GM12878 (cell line): ENCODE measurements at regions not wholly inside any gene's neighbourhood (a gene's known extent, or its start where the extent isn't known, plus 50 kb on each side); places are given as distances from the start of the nearest gene placed in this dataset.

Source experiments
- ATAC-seq: fragments of 200-7000 bp; cut with Tn5 transposase; 3 replicates; pipeline ENCODE4 v1.9.1; 2020; ENCODE audit warnings: mild to moderate bottlenecking, moderate library complexity
- BruUV-seq: library from RNA; stranded (reverse); fragments of 400-500 nt; replicated peaks from 2 replicates; lab custom pipeline; 2021; lab: Mats Ljungman, UMichigan
- CTCF ChIA-PET: fragments of 300-600 bp; sonication (Branson Sonifier 250); formaldehyde crosslinking; extraction: SDS; loops from one replicate; lab custom pipeline; 2021; ENCODE audit warnings: inconsistent platforms; lab: Yijun Ruan, JAX
- POLR2A ChIA-PET: fragments of 350-600 bp; formaldehyde crosslinking; extraction: SDS; loops from one replicate; lab custom pipeline; 2021; ENCODE audit warnings: inconsistent platforms; lab: Charles Lee
- RAD21 ChIA-PET: fragments of 300-600 bp; sonication (Branson Sonifier 250); formaldehyde crosslinking; loops from one replicate; lab custom pipeline; 2023; ENCODE audit warnings: antibody characterized with exemption; ENCODE audit not compliant: unreplicated experiment; lab: Charles Lee
- SMC1A ChIA-PET: fragments of 300-600 bp; sonication (Branson Sonifier 250); formaldehyde crosslinking; loops from one replicate; lab custom pipeline; 2023; ENCODE audit not compliant: unreplicated experiment, uncharacterized antibody; lab: Charles Lee
- DNase-seq: peaks from one replicate; pipeline ENCODE4 v3.0.0-alpha.2; 2011; ENCODE audit warnings: low read depth, low spot score
- FAIRE-seq: peaks from 3 replicates; lab custom pipeline; 2011; peaks lifted over from hg19 to GRCh38; lab: Jason Lieb, UNC
- H2AFZ ChIP-seq: 2 replicates; pipeline ENCODE4 v1.6.0; 2011; ENCODE audit warnings: low read depth, low read length, control low read depth; ENCODE audit not compliant: control insufficient read depth
- H3K27ac ChIP-seq: 2 replicates; pipeline ENCODE4 v1.5.1; 2011; ENCODE audit warnings: control low read depth; ENCODE audit not compliant: control insufficient read depth, insufficient read depth
- H3K27me3 ChIP-seq, 2 experiments: replicated peaks in 1 of 2; 2 replicates each; pipeline versions ENCODE4 v1.6.0 to v1.6.1; 2011; ENCODE audit warnings: low read length in 1 of 2; ENCODE audit not compliant: control insufficient read depth in 2 of 2, insufficient read depth in 2 of 2
- H3K36me3 ChIP-seq, 2 experiments: 2 replicates each; pipeline ENCODE4 v1.5.1; 2011; ENCODE audit warnings: low read length in 1 of 2; ENCODE audit not compliant: control insufficient read depth in 2 of 2, insufficient read depth in 2 of 2
- H3K4me1 ChIP-seq: 2 replicates; pipeline ENCODE4 v1.6.1; 2011; ENCODE audit warnings: mild to moderate bottlenecking, low read length, moderate library complexity, mixed read lengths; ENCODE audit not compliant: control insufficient read depth, insufficient read depth
- H3K4me2 ChIP-seq: 2 replicates; pipeline ENCODE4 v1.6.0; 2011; ENCODE audit warnings: control low read depth; ENCODE audit not compliant: control insufficient read depth, insufficient read depth
- H3K4me3 ChIP-seq: fragments of 200-600 bp; sonication (generic); 2 replicates; pipeline ENCODE4 v1.5.1; 2016
- H3K79me2 ChIP-seq: 2 replicates; pipeline ENCODE4 v1.6.0; 2011; ENCODE audit warnings: low read length; ENCODE audit not compliant: control insufficient read depth, insufficient read depth
- H3K9ac ChIP-seq: 2 replicates; pipeline ENCODE4 v1.8.0; 2011; ENCODE audit warnings: low read length, control low read depth, mixed read lengths; ENCODE audit not compliant: control insufficient read depth, insufficient read depth
- H3K9me3 ChIP-seq: replicated peaks from 3 replicates; pipeline ENCODE4 v1.5.1; 2011; ENCODE audit warnings: mild to moderate bottlenecking, low read length; ENCODE audit not compliant: control insufficient read depth, insufficient read depth
- H4K20me1 ChIP-seq: 2 replicates; pipeline ENCODE4 v1.6.0; 2011; ENCODE audit not compliant: control insufficient read depth, insufficient read depth
- ATF2 ChIP-seq: IDR thresholded peaks from 2 replicates; pipeline ENCODE4 v1.6.1; 2012; ENCODE audit warnings: low read length, inconsistent platforms
- BCL11A ChIP-seq: IDR thresholded peaks from 2 replicates; pipeline ENCODE4 v1.6.1; 2011; ENCODE audit warnings: low read depth, low read length
- ETV6 ChIP-seq, 2 experiments: fragments of 450-650 bp in 1 of 2; IDR thresholded peaks in 1 of 2; conservative IDR thresholded peaks in 1 of 2; 2 replicates each; pipeline ENCODE4 v1.6.1; 2014; ENCODE audit warnings: antibody characterized with exemption in 1 of 2, borderline replicate concordance in 1 of 2, low read depth in 1 of 2, mild to moderate bottlenecking in 1 of 2, moderate library complexity in 1 of 2
- MLLT1 ChIP-seq: fragments of 450-650 bp; IDR thresholded peaks from 2 replicates; pipeline ENCODE4 v1.6.1; 2016; ENCODE audit warnings: mild to moderate bottlenecking
- MYB ChIP-seq: fragments of 150-350 bp; IDR thresholded peaks from 2 replicates; pipeline ENCODE4 v1.6.1; 2014; ENCODE audit warnings: mild to moderate bottlenecking, low read depth, low read length, borderline replicate concordance
- RAD21 ChIP-seq: IDR thresholded peaks from 2 replicates; pipeline ENCODE4 v1.6.1; 2011; ENCODE audit warnings: mild to moderate bottlenecking, low read depth, low read length, moderate library complexity; ENCODE audit not compliant: insufficient read depth
- RFX5 ChIP-seq: IDR thresholded peaks from 2 replicates; pipeline ENCODE4 v1.6.1; 2011; ENCODE audit warnings: low read depth, low read length, improper control_type of control experiment
- SIN3A ChIP-seq: IDR thresholded peaks from 2 replicates; pipeline ENCODE4 v1.6.1; 2012; ENCODE audit warnings: low read depth, low read length, improper control_type of control experiment
- SMC3 ChIP-seq: IDR thresholded peaks from 2 replicates; pipeline ENCODE4 v1.6.1; 2011; ENCODE audit warnings: low read length, improper control_type of control experiment, borderline replicate concordance
- SUZ12 ChIP-seq: fragments of 200-600 bp; sonication (generic); IDR thresholded peaks from one replicate; pipeline ENCODE4 v1.6.1; 2018; ENCODE audit warnings: antibody characterized with exemption, mild to moderate bottlenecking; ENCODE audit not compliant: unreplicated experiment
- ZBTB4 ChIP-seq: fragments of 450-650 bp; formaldehyde crosslinking; IDR thresholded peaks from 2 replicates; pipeline ENCODE4 v1.4.0; 2022; ENCODE audit warnings: mild to moderate bottlenecking, moderate library complexity
- ZSCAN29 ChIP-seq: fragments of 450-650 bp; IDR thresholded peaks from 2 replicates; pipeline ENCODE4 v1.6.1; 2017; ENCODE audit warnings: mild to moderate bottlenecking, moderate library complexity
- WGBS: methylation state at CpG from one replicate; pipeline ENCODE4 v1.1.6; 2016; ENCODE audit warnings: low lambda C conversion rate; ENCODE audit not compliant: insufficient replicate concordance, insufficient coverage; ENCODE audit errors: missing lambda C conversion rate; 5-methylcytosine and 5-hydroxymethylcytosine counted together
- in situ Hi-C: fragments of 300-500 bp; cut with MboI; formaldehyde crosslinking; loops from 9 replicates; pipeline ENCODE4 v1.14.3; 2018; ENCODE audit warnings: mixed read lengths
- intact Hi-C: fragments of 100-400 bp; cut with micrococcal nuclease; formaldehyde crosslinking; loops from one replicate; pipeline ENCODE4 v1.14.2; 2022; ENCODE audit not compliant: unreplicated experiment
- TF ChIP-seq, protein P1 (sequence below): fragments of 450-650 bp; IDR thresholded peaks from 2 replicates; pipeline ENCODE4 v1.6.1; 2017; ENCODE audit warnings: mild to moderate bottlenecking, low read depth, inconsistent platforms; ENCODE audit not compliant: poor library complexity, severe bottlenecking
- TF ChIP-seq, protein P2 (sequence below): fragments of 450-650 bp; IDR thresholded peaks from 2 replicates; pipeline ENCODE4 v1.6.1; 2017; ENCODE audit warnings: mild to moderate bottlenecking

DNA sequence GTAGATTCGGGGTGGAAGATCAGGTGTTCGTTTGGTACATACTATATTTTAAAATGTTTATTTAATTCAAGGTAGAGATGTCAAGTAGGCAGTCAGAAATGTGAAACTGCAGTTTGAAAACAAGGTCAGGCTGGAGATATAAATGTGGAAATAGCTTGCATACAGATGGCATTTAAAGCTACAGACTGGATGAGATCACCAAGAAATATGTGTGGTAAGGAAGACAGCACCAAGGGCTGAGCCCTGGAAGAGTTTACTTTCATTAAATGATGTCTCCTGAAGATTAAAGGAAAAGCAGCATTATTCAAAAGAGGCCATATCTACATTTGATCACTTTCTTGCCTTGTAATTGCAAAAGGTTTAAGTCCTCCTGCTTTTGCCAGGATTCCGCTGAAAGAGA lies 271.3 kb downstream of the PTBP2 start:
- Histone ChIP-seq H3K9me3 (no peaks in the 10 kb centered on the region), H3K27ac (no peak overlapping the region), H3K4me3 (no peak overlapping the region), H3K79me2 (no peaks in the 10 kb centered on the region), H3K4me1 (no peaks in the 10 kb centered on the region), H3K27me3 (no peaks in the 10 kb centered on the region; a peak in 1 of 4 replicates), H3K36me3 (no peaks in the 10 kb centered on the region), H3K4me2 (no peak overlapping the region), H4K20me1 (no peaks in the 10 kb centered on the region), H3K9ac (no peak overlapping the region), H2AFZ (no peak overlapping the region)
- RAD21 ChIA-PET, result no interaction called here
- intact Hi-C loops (no loop called here), in situ Hi-C loops (no loop called here)
- CTCF ChIA-PET, result no interaction called here
- ATAC-seq (no peak), FAIRE-seq (no peak), DNase-seq (no peak)
- SMC1A ChIA-PET, result no interaction called here
- no TSS peak for BruUV-seq
- POLR2A ChIA-PET, result no interaction called here
- 0% methylated on average over 3 of the region's 3 CpGs for WGBS
- TF ChIP-seq MYB, result no peak
- no peak for TF ChIP-seq RAD21
- no peak for TF ChIP-seq ZBTB4 (CRISPR knock-in tag)
- TF ChIP-seq SIN3A, result no peak
- no peak for TF ChIP-seq SUZ12
- TF ChIP-seq, protein P1, sequence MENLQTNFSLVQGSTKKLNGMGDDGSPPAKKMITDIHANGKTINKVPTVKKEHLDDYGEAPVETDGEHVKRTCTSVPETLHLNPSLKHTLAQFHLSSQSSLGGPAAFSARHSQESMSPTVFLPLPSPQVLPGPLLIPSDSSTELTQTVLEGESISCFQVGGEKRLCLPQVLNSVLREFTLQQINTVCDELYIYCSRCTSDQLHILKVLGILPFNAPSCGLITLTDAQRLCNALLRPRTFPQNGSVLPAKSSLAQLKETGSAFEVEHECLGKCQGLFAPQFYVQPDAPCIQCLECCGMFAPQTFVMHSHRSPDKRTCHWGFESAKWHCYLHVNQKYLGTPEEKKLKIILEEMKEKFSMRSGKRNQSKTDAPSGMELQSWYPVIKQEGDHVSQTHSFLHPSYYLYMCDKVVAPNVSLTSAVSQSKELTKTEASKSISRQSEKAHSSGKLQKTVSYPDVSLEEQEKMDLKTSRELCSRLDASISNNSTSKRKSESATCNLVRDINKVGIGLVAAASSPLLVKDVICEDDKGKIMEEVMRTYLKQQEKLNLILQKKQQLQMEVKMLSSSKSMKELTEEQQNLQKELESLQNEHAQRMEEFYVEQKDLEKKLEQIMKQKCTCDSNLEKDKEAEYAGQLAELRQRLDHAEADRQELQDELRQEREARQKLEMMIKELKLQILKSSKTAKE, result no peak
- TF ChIP-seq ATF2, result no peak
- no peak for TF ChIP-seq MLLT1
- TF ChIP-seq RFX5, result no peak
- TF ChIP-seq ETV6 (conservative IDR thresholded peaks at IDR 0.05 in 1 of 2, IDR thresholded peaks at IDR 0.05 in 1 of 2; ENCODE audit: borderline replicate concordance in 1 of 2, low read depth in 1 of 2), result no peak
- no peak for TF ChIP-seq BCL11A
- no peak for TF ChIP-seq SMC3
- TF ChIP-seq, protein P2, sequence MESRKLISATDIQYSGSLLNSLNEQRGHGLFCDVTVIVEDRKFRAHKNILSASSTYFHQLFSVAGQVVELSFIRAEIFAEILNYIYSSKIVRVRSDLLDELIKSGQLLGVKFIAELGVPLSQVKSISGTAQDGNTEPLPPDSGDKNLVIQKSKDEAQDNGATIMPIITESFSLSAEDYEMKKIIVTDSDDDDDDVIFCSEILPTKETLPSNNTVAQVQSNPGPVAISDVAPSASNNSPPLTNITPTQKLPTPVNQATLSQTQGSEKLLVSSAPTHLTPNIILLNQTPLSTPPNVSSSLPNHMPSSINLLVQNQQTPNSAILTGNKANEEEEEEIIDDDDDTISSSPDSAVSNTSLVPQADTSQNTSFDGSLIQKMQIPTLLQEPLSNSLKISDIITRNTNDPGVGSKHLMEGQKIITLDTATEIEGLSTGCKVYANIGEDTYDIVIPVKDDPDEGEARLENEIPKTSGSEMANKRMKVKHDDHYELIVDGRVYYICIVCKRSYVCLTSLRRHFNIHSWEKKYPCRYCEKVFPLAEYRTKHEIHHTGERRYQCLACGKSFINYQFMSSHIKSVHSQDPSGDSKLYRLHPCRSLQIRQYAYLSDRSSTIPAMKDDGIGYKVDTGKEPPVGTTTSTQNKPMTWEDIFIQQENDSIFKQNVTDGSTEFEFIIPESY, result no peak
- TF ChIP-seq ZSCAN29, result no peak
